Kidney (tissue), 13 donors: ENCODE measurements at regions not wholly inside any gene's neighbourhood (a gene's known extent, or its start where the extent isn't known, plus 50 kb on each side); places are given as distances from the start of the nearest gene placed in this dataset.

ENCODE experiments used
- DNase-seq, 5 donors: peaks; one replicate each; pipeline ENCODE4 v3.0.0-alpha.2; 2013 to 2020
- FAIRE-seq: peaks from 2 replicates; lab custom pipeline; 2012; peaks lifted over from hg19 to GRCh38; lab: Jason Lieb, UNC
- H3K27ac ChIP-seq, 2 donors: one replicate each; pipeline ENCODE4 v1.7.0; 2013; ENCODE audit warnings: low read depth in 2 of 2, low read length in 2 of 2, inconsistent platforms in 1 of 2
- H3K27me3 ChIP-seq: one replicate; pipeline ENCODE4 v1.7.1; 2013; ENCODE audit warnings: low read length, inconsistent platforms; ENCODE audit not compliant: control insufficient read depth, insufficient read depth
- H3K36me3 ChIP-seq, 3 donors: one replicate each; pipeline versions ENCODE4 v1.7.0 to v1.7.1; 2013; ENCODE audit warnings: low read length in 3 of 3, control low read depth in 1 of 3, inconsistent platforms in 1 of 3; ENCODE audit not compliant: insufficient read depth in 3 of 3, control insufficient read depth in 2 of 3
- H3K4me1 ChIP-seq, 3 donors: one replicate each; pipeline versions ENCODE4 v1.7.0 to v1.7.1; 2013; ENCODE audit warnings: low read length in 3 of 3, inconsistent platforms in 1 of 3, low read depth in 1 of 3; ENCODE audit not compliant: control insufficient read depth in 2 of 3, insufficient read depth in 2 of 3
- H3K4me3 ChIP-seq, 3 donors: one replicate each; pipeline versions ENCODE4 v1.7.0 to v1.8.1; 2013; ENCODE audit warnings: low read length in 3 of 3, control low read depth in 1 of 3, inconsistent platforms in 1 of 3
- H3K9ac ChIP-seq, 3 donors: one replicate each; pipeline versions ENCODE4 v1.7.0 to v1.7.1; 2013; ENCODE audit warnings: low read length in 3 of 3, control low read depth in 1 of 3, inconsistent platforms in 1 of 3
- H3K9me3 ChIP-seq, 3 donors: one replicate each; pipeline versions ENCODE4 v1.7.0 to v1.7.1; 2013; ENCODE audit warnings: low read length in 3 of 3, control low read depth in 1 of 3, inconsistent platforms in 1 of 3; ENCODE audit not compliant: control insufficient read depth in 2 of 3, insufficient read depth in 1 of 3
- intact Hi-C: fragments of 100-400 bp; cut with DNase I; formaldehyde crosslinking; loops from one replicate; pipeline ENCODE4 v1.11.1; 2022
- TF ChIP-seq, protein P1 (sequence below): IDR thresholded peaks from 3 replicates; pipeline ENCODE4 v1.5.1; 2012; ENCODE audit warnings: mild to moderate bottlenecking, moderate library complexity, borderline replicate concordance; ENCODE audit not compliant: insufficient read depth; ENCODE audit errors: extremely low read depth
- donor health status: control.
- donor health status: control.
- donor health status: control.
- donor health status: control.
- donor health status: control.
- donor health status: DM: yes; HTN: yes; CAD: no.
- donor health status: Normal renal cell carcinoma (clear cell type).

DNA sequence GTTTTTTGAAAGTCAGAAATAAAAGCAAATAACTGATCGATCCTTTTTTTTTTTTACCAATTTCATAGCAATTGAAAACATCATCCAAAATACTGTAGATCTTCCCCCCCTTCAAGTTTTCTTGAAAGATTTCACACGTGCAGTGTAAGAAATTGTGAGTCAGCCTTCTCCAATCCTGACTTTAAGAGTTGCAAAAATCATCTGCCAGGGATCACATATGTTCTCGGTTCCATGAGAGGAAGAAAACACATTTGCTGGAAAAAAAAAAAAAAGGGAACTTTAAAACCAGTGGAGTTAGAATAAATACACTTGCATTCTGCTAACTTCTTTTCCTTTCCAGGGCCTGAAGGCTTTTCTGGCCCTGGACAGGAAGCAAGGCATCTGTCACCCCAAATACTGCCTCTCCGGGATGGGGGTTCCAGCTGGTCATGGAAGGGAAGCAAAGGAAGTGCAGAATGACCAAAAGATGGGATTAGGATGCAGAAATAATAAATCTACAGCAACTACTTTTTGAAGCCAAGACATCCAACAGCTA, 198.4 kb upstream of the KIAA1217 start:
- intact Hi-C loops, result no loop called here
- Histone ChIP-seq H3K4me1 (peaks cover 0 to 8% (median 4%) of the 10 kb centered on the region in 3 donors), H3K4me3 (no peak overlapping the region), H3K9ac (no peak overlapping the region), H3K36me3 (no peaks in the 10 kb centered on the region), H3K27ac (no peak overlapping the region), H3K27me3 (no peaks in the 10 kb centered on the region), H3K9me3 (no peaks in the 10 kb centered on the region)
- TF ChIP-seq, protein P1, sequence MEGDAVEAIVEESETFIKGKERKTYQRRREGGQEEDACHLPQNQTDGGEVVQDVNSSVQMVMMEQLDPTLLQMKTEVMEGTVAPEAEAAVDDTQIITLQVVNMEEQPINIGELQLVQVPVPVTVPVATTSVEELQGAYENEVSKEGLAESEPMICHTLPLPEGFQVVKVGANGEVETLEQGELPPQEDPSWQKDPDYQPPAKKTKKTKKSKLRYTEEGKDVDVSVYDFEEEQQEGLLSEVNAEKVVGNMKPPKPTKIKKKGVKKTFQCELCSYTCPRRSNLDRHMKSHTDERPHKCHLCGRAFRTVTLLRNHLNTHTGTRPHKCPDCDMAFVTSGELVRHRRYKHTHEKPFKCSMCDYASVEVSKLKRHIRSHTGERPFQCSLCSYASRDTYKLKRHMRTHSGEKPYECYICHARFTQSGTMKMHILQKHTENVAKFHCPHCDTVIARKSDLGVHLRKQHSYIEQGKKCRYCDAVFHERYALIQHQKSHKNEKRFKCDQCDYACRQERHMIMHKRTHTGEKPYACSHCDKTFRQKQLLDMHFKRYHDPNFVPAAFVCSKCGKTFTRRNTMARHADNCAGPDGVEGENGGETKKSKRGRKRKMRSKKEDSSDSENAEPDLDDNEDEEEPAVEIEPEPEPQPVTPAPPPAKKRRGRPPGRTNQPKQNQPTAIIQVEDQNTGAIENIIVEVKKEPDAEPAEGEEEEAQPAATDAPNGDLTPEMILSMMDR, result no peak
- FAIRE-seq (no peak), DNase-seq (peak in 1 of 5 donors; percentile 69)

- H3K27me3 ChIP-seq, result no peaks in the 10 kb centered on the region
- H3K9me3 ChIP-seq, result no peaks in the 10 kb centered on the region
- no peak overlapping the region for H3K4me3 ChIP-seq
- H3K4me1 ChIP-seq, result peaks cover 0 to 8% (median 4%) of the 10 kb centered on the region in 3 donors
- no peak for DNase-seq
- intact Hi-C loops, result no loop called here
- no peak overlapping the region for H3K9ac ChIP-seq
- no peaks in the 10 kb centered on the region for H3K36me3 ChIP-seq
- no peak overlapping the region for H3K27ac ChIP-seq
- no peak for FAIRE-seq
- TF ChIP-seq, protein P1, result no peak
Measured at GRCh38 chr10:24012249-24012803, 196.6 kb upstream of the KIAA1217 start.

DNA sequence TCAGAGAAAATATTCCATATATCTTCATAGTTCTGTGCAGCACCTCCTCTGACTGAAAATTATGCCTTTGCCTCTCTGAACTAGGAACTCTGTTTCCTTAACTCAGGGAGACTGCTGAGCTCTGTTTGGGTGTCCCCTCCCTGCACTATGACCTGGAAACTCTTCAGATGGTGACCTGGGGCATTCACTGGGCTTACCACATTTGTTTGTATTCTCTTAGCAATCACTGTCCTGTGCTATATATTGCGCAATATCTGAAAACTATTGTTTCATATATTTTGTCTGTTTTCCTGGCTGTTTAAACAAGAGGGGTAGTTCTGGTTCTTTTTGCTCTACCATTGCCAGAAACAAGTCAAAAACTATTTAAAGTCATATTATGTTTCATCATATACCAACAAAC, 181.8 kb upstream of the KIAA1217 start:
- intact Hi-C loops, result no loop called here
- no peak for FAIRE-seq
- Histone ChIP-seq H3K4me1 (no peaks in the 10 kb centered on the region), H3K27me3 (no peaks in the 10 kb centered on the region), H3K4me3 (no peak overlapping the region), H3K9ac (no peak overlapping the region), H3K36me3 (no peaks in the 10 kb centered on the region), H3K9me3 (no peaks in the 10 kb centered on the region), H3K27ac (no peak overlapping the region)
- TF ChIP-seq, protein P1, result no peak
- DNase-seq, result no peak
